WTC11 (cell line): ENCODE measurements at regions not wholly inside any gene's neighbourhood (a gene's known extent, or its start where the extent isn't known, plus 50 kb on each side); places are given as distances from the start of the nearest gene placed in this dataset.

Experiments used
- ATAC-seq: fragments of 200-7000 bp; cut with Tn5 transposase; 2 replicates; pipeline ENCODE4 v1.10.0; 2021; ENCODE audit warnings: mild to moderate bottlenecking, moderate library complexity
- CTCF ChIA-PET: fragments of 300-600 bp; sonication (Branson Sonifier 250); formaldehyde crosslinking; loops from one replicate; lab custom pipeline; 2021; ENCODE audit warnings: antibody characterized with exemption; lab: Charles Lee
- POLR2A ChIA-PET: fragments of 350-600 bp; sonication (Branson Sonifier 250); formaldehyde crosslinking; loops from one replicate; lab custom pipeline; 2021; ENCODE audit warnings: antibody characterized with exemption; lab: Charles Lee
- DNase-seq: peaks from one replicate; pipeline ENCODE4 v3.0.0; 2021; ENCODE audit warnings: low spot score
- H3K27ac Mint-ChIP-seq: 2 replicates; pipeline ENCODE4 v1.8.0; 2021; ENCODE audit warnings: mixed read lengths
- H3K27me3 Mint-ChIP-seq: 2 replicates; pipeline ENCODE4 v1.8.0; 2021; ENCODE audit warnings: low read depth, mild to moderate bottlenecking, moderate library complexity, mixed read lengths
- H3K36me3 Mint-ChIP-seq: 2 replicates; pipeline ENCODE4 v1.8.0; 2021; ENCODE audit warnings: mixed read lengths
- H3K4me1 Mint-ChIP-seq: 2 replicates; pipeline ENCODE4 v1.8.0; 2022; ENCODE audit warnings: mixed read lengths
- H3K4me3 Mint-ChIP-seq: 2 replicates; pipeline ENCODE4 v1.8.0; 2021; ENCODE audit warnings: mild to moderate bottlenecking, moderate library complexity, mixed read lengths
- H3K9me3 Mint-ChIP-seq: 2 replicates; pipeline ENCODE4 v1.8.0; 2021; ENCODE audit warnings: mixed read lengths
- EMX1 ChIP-seq: fragments of 250-450 bp; sonication (Bioruptor Pico); IDR thresholded peaks from 2 replicates; pipeline ENCODE4 v1.8.0; 2021; ENCODE audit warnings: mild to moderate bottlenecking
- ETV6 ChIP-seq: sonication (generic); formaldehyde crosslinking; IDR thresholded peaks from 2 replicates; pipeline ENCODE4 v1.8.1; 2022; ENCODE audit warnings: mild to moderate bottlenecking, missing genetic modification reagents
- JAZF1 ChIP-seq: fragments of 250-450 bp; sonication (Bioruptor Pico); IDR thresholded peaks from 2 replicates; pipeline ENCODE4 v1.9.0; 2021; ENCODE audit warnings: moderate library complexity, mild to moderate bottlenecking, inconsistent platforms
- KAT7 ChIP-seq: sonication (generic); formaldehyde crosslinking; IDR thresholded peaks from 2 replicates; pipeline ENCODE4 v1.8.1; 2023; ENCODE audit warnings: missing genetic modification reagents, mild to moderate bottlenecking, borderline replicate concordance
- MXD4 ChIP-seq: fragments of 250-450 bp; sonication (Bioruptor Pico); IDR thresholded peaks from 2 replicates; pipeline ENCODE4 v1.8.0; 2021; ENCODE audit warnings: mild to moderate bottlenecking, moderate library complexity, borderline replicate concordance
- MYBL2 ChIP-seq: sonication (generic); formaldehyde crosslinking; IDR thresholded peaks from 2 replicates; pipeline ENCODE4 v1.8.1; 2023; ENCODE audit warnings: mild to moderate bottlenecking, moderate library complexity, missing genetic modification reagents
- OVOL2 ChIP-seq: fragments of 250-450 bp; sonication (Bioruptor Pico); IDR thresholded peaks from 2 replicates; pipeline ENCODE4 v1.9.0; 2021; ENCODE audit warnings: mild to moderate bottlenecking, borderline replicate concordance
- PRRX2 ChIP-seq: fragments of 250-450 bp; sonication (Bioruptor Pico); IDR thresholded peaks from 2 replicates; pipeline ENCODE4 v1.8.0; 2021; ENCODE audit warnings: mild to moderate bottlenecking
- RELA ChIP-seq: sonication (generic); formaldehyde crosslinking; IDR thresholded peaks from 2 replicates; pipeline ENCODE4 v1.8.1; 2022; ENCODE audit warnings: missing genetic modification reagents, mild to moderate bottlenecking, borderline replicate concordance
- RORB ChIP-seq: fragments of 250-450 bp; sonication (Bioruptor Pico); IDR thresholded peaks from 2 replicates; pipeline ENCODE4 v1.9.0; 2021; ENCODE audit warnings: mild to moderate bottlenecking
- SMAD4 ChIP-seq: sonication (generic); formaldehyde crosslinking; IDR thresholded peaks from 2 replicates; pipeline ENCODE4 v1.8.0; 2022; ENCODE audit warnings: mild to moderate bottlenecking, missing genetic modification reagents
- TP53 ChIP-seq: sonication (generic); formaldehyde crosslinking; IDR thresholded peaks from 2 replicates; pipeline ENCODE4 v1.8.1; 2023; ENCODE audit warnings: mild to moderate bottlenecking, missing genetic modification reagents
- ZBTB21 ChIP-seq: sonication (generic); formaldehyde crosslinking; IDR thresholded peaks from 2 replicates; pipeline ENCODE4 v1.8.1; 2023; ENCODE audit warnings: mild to moderate bottlenecking, missing genetic modification reagents, borderline replicate concordance
- ZNF121 ChIP-seq: sonication (generic); formaldehyde crosslinking; IDR thresholded peaks from 2 replicates; pipeline ENCODE4 v1.8.0; 2023; ENCODE audit warnings: missing genetic modification reagents
- ZNF138 ChIP-seq: sonication (generic); formaldehyde crosslinking; conservative IDR thresholded peaks from 2 replicates; pipeline ENCODE4 v1.8.1; 2022; ENCODE audit warnings: mild to moderate bottlenecking, moderate library complexity, missing genetic modification reagents
- ZNF219 ChIP-seq: sonication (generic); formaldehyde crosslinking; IDR thresholded peaks from 2 replicates; pipeline ENCODE4 v1.8.0; 2023; ENCODE audit warnings: missing genetic modification reagents, mild to moderate bottlenecking, borderline replicate concordance
- ZNF263 ChIP-seq: sonication (generic); formaldehyde crosslinking; IDR thresholded peaks from 2 replicates; pipeline ENCODE4 v1.8.1; 2022; ENCODE audit warnings: low read depth, mild to moderate bottlenecking, moderate library complexity, missing genetic modification reagents
- ZNF317 ChIP-seq: sonication (generic); formaldehyde crosslinking; IDR thresholded peaks from 2 replicates; pipeline ENCODE4 v1.8.1; 2023; ENCODE audit warnings: low read depth, mild to moderate bottlenecking, moderate library complexity, missing genetic modification reagents, borderline replicate concordance
- TF ChIP-seq, protein P1 (sequence below): sonication (generic); formaldehyde crosslinking; IDR thresholded peaks from 2 replicates; pipeline ENCODE4 v1.8.1; 2023; ENCODE audit warnings: mild to moderate bottlenecking, missing genetic modification reagents, moderate library complexity
- TF ChIP-seq, protein P2 (sequence below): sonication (generic); formaldehyde crosslinking; IDR thresholded peaks from 2 replicates; pipeline ENCODE4 v1.8.1; 2022; ENCODE audit warnings: low read depth, missing genetic modification reagents, borderline replicate concordance
- TF ChIP-seq, protein P3 (sequence below): sonication (generic); formaldehyde crosslinking; IDR thresholded peaks from 2 replicates; pipeline ENCODE4 v1.8.0; 2023; ENCODE audit warnings: missing genetic modification reagents, mild to moderate bottlenecking, borderline replicate concordance
- TF ChIP-seq, protein P4 (sequence below): fragments of 200-600 bp; IDR thresholded peaks from 2 replicates; pipeline ENCODE4 v1.8.0; 2022; ENCODE audit warnings: antibody characterized with exemption
- TF ChIP-seq, protein P5 (sequence below): sonication (generic); formaldehyde crosslinking; IDR thresholded peaks from 2 replicates; pipeline ENCODE4 v1.8.0; 2022; ENCODE audit warnings: mild to moderate bottlenecking, missing genetic modification reagents
- TF ChIP-seq, protein P6 (sequence below): sonication (generic); formaldehyde crosslinking; IDR thresholded peaks from 2 replicates; pipeline ENCODE4 v1.8.0; 2022; ENCODE audit warnings: mild to moderate bottlenecking, missing genetic modification reagents

DNA sequence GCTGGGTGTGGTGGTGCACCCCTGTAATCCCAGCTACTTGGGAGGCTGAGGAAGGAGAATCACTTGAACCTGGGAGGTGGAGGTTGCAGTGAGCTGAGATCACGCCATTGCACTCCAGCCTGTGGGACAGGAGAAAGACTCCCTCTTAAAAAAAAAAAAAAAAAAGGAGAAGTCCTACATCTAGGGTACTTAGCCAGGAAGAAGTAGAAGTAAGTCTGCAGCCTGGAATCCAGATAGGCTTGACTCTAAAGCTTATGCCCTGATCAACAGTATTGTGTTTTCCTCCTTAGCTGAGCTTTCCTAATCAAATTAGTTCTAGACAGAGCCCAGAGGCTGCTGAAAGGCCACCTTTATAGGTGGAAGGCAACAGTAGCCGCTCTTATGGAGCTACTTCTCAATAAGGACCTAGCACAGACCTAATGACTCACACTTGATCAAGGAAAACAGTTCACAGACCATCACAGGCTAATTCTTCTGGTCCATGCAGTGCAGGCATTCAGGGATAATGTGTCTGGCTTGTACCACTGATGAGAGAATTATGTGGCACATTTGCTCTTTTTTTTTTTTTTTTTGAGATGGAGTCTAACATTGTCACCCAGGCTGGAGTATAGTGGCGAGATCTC lies 105.5 kb upstream of the KLF4 start (continued):
- TF ChIP-seq, protein P1, sequence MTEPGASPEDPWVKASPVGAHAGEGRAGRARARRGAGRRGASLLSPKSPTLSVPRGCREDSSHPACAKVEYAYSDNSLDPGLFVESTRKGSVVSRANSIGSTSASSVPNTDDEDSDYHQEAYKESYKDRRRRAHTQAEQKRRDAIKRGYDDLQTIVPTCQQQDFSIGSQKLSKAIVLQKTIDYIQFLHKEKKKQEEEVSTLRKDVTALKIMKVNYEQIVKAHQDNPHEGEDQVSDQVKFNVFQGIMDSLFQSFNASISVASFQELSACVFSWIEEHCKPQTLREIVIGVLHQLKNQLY (CRISPR knock-in tag): no peak
- TF ChIP-seq, protein P2, sequence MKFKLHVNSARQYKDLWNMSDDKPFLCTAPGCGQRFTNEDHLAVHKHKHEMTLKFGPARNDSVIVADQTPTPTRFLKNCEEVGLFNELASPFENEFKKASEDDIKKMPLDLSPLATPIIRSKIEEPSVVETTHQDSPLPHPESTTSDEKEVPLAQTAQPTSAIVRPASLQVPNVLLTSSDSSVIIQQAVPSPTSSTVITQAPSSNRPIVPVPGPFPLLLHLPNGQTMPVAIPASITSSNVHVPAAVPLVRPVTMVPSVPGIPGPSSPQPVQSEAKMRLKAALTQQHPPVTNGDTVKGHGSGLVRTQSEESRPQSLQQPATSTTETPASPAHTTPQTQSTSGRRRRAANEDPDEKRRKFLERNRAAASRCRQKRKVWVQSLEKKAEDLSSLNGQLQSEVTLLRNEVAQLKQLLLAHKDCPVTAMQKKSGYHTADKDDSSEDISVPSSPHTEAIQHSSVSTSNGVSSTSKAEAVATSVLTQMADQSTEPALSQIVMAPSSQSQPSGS: no peak
- TF ChIP-seq ZBTB21 (CRISPR knock-in tag) (no peak), EMX1 (CRISPR knock-in tag) (no peak), ETV6 (CRISPR knock-in tag) (no peak)

DNA sequence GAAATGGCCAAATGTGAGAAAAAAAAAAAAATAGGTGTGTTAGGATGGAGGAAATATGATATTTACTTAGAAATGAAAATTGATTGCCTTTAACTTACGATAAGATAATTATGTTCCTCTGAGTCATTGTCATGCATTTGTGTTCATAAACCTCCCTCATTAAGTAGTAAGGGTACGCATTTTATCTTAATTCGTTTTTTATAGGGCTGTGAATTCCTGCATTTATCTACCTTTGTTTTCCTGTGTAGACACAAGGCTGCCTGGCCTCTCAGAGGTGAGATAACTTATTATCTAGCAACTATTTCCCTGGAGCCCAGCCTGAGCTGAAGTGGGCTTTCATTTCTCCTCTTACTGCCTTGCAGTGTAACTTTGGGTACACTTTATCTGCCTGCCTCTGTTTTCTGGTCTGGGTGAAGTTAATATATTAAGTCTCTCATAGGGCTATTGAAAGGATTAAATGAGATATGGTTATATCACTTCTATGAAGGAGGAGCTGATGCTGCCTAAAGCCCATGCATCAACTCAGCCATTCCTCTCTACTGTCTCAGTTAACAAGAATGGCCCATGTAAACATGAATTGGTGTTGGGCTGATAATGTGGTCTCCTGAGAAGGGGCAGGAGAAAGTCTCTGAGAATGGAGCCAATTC lies 103.8 kb upstream of the KLF4 start:
- Mint-ChIP-seq H3K27me3 (no peaks in the 10 kb centered on the region), H3K27ac (no peak overlapping the region), H3K4me1 (peaks cover 17% of the 10 kb centered on the region), H3K9me3 (no peaks in the 10 kb centered on the region), H3K4me3 (no peak overlapping the region), H3K36me3 (no peaks in the 10 kb centered on the region)
- CTCF ChIA-PET: interaction anchor here (0.6 to 1.0 kb wide), 2 partner anchors 11 to 19 kb away, joined by 3 read pairs; no protein-coding TSS in a partner anchor
- no peak for ATAC-seq
- POLR2A ChIA-PET: no interaction called here
- no peak for DNase-seq
- no peak for TF ChIP-seq ZNF263 (CRISPR knock-in tag)
- TF ChIP-seq ZNF121: no peak
- TF ChIP-seq KAT7 (CRISPR knock-in tag): no peak
- TF ChIP-seq MYBL2 (CRISPR knock-in tag): no peak
- TF ChIP-seq SMAD4: no peak
- TF ChIP-seq, protein P3, sequence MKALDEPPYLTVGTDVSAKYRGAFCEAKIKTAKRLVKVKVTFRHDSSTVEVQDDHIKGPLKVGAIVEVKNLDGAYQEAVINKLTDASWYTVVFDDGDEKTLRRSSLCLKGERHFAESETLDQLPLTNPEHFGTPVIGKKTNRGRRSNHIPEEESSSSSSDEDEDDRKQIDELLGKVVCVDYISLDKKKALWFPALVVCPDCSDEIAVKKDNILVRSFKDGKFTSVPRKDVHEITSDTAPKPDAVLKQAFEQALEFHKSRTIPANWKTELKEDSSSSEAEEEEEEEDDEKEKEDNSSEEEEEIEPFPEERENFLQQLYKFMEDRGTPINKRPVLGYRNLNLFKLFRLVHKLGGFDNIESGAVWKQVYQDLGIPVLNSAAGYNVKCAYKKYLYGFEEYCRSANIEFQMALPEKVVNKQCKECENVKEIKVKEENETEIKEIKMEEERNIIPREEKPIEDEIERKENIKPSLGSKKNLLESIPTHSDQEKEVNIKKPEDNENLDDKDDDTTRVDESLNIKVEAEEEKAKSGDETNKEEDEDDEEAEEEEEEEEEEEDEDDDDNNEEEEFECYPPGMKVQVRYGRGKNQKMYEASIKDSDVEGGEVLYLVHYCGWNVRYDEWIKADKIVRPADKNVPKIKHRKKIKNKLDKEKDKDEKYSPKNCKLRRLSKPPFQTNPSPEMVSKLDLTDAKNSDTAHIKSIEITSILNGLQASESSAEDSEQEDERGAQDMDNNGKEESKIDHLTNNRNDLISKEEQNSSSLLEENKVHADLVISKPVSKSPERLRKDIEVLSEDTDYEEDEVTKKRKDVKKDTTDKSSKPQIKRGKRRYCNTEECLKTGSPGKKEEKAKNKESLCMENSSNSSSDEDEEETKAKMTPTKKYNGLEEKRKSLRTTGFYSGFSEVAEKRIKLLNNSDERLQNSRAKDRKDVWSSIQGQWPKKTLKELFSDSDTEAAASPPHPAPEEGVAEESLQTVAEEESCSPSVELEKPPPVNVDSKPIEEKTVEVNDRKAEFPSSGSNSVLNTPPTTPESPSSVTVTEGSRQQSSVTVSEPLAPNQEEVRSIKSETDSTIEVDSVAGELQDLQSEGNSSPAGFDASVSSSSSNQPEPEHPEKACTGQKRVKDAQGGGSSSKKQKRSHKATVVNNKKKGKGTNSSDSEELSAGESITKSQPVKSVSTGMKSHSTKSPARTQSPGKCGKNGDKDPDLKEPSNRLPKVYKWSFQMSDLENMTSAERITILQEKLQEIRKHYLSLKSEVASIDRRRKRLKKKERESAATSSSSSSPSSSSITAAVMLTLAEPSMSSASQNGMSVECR (CRISPR knock-in tag): no peak
- no peak for TF ChIP-seq ZNF219 (CRISPR knock-in tag)
- no peak for TF ChIP-seq TP53 (CRISPR knock-in tag)
- TF ChIP-seq MXD4 (CRISPR knock-in tag): no peak
- TF ChIP-seq RORB (CRISPR knock-in tag): no peak
- no peak for TF ChIP-seq PRRX2 (CRISPR knock-in tag)
- TF ChIP-seq, protein P4, sequence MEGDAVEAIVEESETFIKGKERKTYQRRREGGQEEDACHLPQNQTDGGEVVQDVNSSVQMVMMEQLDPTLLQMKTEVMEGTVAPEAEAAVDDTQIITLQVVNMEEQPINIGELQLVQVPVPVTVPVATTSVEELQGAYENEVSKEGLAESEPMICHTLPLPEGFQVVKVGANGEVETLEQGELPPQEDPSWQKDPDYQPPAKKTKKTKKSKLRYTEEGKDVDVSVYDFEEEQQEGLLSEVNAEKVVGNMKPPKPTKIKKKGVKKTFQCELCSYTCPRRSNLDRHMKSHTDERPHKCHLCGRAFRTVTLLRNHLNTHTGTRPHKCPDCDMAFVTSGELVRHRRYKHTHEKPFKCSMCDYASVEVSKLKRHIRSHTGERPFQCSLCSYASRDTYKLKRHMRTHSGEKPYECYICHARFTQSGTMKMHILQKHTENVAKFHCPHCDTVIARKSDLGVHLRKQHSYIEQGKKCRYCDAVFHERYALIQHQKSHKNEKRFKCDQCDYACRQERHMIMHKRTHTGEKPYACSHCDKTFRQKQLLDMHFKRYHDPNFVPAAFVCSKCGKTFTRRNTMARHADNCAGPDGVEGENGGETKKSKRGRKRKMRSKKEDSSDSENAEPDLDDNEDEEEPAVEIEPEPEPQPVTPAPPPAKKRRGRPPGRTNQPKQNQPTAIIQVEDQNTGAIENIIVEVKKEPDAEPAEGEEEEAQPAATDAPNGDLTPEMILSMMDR: no peak
- TF ChIP-seq, protein P5, sequence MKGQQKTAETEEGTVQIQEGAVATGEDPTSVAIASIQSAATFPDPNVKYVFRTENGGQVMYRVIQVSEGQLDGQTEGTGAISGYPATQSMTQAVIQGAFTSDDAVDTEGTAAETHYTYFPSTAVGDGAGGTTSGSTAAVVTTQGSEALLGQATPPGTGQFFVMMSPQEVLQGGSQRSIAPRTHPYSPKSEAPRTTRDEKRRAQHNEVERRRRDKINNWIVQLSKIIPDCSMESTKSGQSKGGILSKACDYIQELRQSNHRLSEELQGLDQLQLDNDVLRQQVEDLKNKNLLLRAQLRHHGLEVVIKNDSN: no peak
- TF ChIP-seq OVOL2 (CRISPR knock-in tag): no peak
- TF ChIP-seq ZNF138 (CRISPR knock-in tag): no peak
- no peak for TF ChIP-seq ZNF317 (CRISPR knock-in tag)
- no peak for TF ChIP-seq JAZF1 (CRISPR knock-in tag)
- TF ChIP-seq, protein P6, sequence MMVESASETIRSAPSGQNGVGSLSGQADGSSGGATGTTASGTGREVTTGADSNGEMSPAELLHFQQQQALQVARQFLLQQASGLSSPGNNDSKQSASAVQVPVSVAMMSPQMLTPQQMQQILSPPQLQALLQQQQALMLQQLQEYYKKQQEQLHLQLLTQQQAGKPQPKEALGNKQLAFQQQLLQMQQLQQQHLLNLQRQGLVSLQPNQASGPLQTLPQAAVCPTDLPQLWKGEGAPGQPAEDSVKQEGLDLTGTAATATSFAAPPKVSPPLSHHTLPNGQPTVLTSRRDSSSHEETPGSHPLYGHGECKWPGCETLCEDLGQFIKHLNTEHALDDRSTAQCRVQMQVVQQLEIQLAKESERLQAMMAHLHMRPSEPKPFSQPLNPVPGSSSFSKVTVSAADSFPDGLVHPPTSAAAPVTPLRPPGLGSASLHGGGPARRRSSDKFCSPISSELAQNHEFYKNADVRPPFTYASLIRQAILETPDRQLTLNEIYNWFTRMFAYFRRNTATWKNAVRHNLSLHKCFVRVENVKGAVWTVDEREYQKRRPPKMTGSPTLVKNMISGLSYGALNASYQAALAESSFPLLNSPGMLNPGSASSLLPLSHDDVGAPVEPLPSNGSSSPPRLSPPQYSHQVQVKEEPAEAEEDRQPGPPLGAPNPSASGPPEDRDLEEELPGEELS (CRISPR knock-in tag): no peak
- TF ChIP-seq RELA: no peak
